GM23338 (cell line): ENCODE measurements at regions not wholly inside any gene's neighbourhood (a gene's known extent, or its start where the extent isn't known, plus 50 kb on each side); places are given as distances from the start of the nearest gene placed in this dataset.

Experiments used
- ATAC-seq: fragments of 200-7000 bp; cut with Tn5 transposase; 3 replicates; pipeline ENCODE4 v1.9.1; 2020
- DNase-seq: peaks from one replicate; pipeline ENCODE4 v3.0.0-alpha.2; 2015; ENCODE audit warnings: low spot score
- H2AFZ ChIP-seq: fragments of 200-600 bp; sonication (generic); 2 replicates; pipeline ENCODE4 v1.8.0; 2016; ENCODE audit warnings: antibody characterized with exemption, mild to moderate bottlenecking, moderate library complexity
- H3F3A ChIP-seq: fragments of 200-600 bp; sonication (generic); replicated peaks from 2 replicates; pipeline ENCODE4 v1.8.0; 2017; ENCODE audit warnings: antibody characterized with exemption, mixed run types, low read depth
- H3K27ac ChIP-seq: fragments of 200-600 bp; sonication (generic); 2 replicates; pipeline ENCODE4 v1.6.1; 2016; ENCODE audit warnings: low read depth
- H3K27me3 ChIP-seq: fragments of 200-600 bp; sonication (generic); 2 replicates; pipeline ENCODE4 v1.8.0; 2016; ENCODE audit warnings: mild to moderate bottlenecking, mixed run types, moderate library complexity; ENCODE audit not compliant: insufficient read depth
- H3K36me3 ChIP-seq: fragments of 200-600 bp; sonication (generic); 2 replicates; pipeline ENCODE4 v1.8.0; 2016; ENCODE audit warnings: mild to moderate bottlenecking; ENCODE audit not compliant: insufficient read depth
- H3K4me1 ChIP-seq: fragments of 200-600 bp; sonication (generic); 2 replicates; pipeline ENCODE4 v1.8.0; 2016; ENCODE audit warnings: mild to moderate bottlenecking, moderate library complexity; ENCODE audit not compliant: insufficient read depth
- H3K4me2 ChIP-seq: fragments of 200-600 bp; sonication (generic); 2 replicates; pipeline ENCODE4 v1.7.1; 2017; ENCODE audit warnings: mixed run types
- H3K4me3 ChIP-seq: fragments of 200-600 bp; sonication (generic); 2 replicates; pipeline ENCODE4 v1.6.1; 2016; ENCODE audit warnings: mixed run types
- H3K79me2 ChIP-seq: fragments of 200-600 bp; sonication (generic); replicated peaks from 2 replicates; pipeline ENCODE4 v1.8.0; 2017; ENCODE audit warnings: mild to moderate bottlenecking; ENCODE audit not compliant: insufficient read depth
- H3K9me2 ChIP-seq: fragments of 200-600 bp; sonication (generic); 2 replicates; pipeline ENCODE4 v1.8.0; 2017; ENCODE audit not compliant: insufficient read depth
- H4K20me1 ChIP-seq: fragments of 200-600 bp; sonication (generic); replicated peaks from 2 replicates; pipeline ENCODE4 v1.8.0; 2017; ENCODE audit warnings: mild to moderate bottlenecking; ENCODE audit not compliant: insufficient read depth
- H3K27ac Mint-ChIP-seq: 2 replicates; pipeline ENCODE4 v1.8.0; 2020; ENCODE audit warnings: inconsistent platforms, mild to moderate bottlenecking, moderate library complexity, mixed read lengths
- H3K27me3 Mint-ChIP-seq: 3 replicates; pipeline ENCODE4 v1.8.0; 2022; ENCODE audit warnings: low read depth, mild to moderate bottlenecking, moderate library complexity, mixed read lengths, inconsistent platforms; ENCODE audit not compliant: insufficient read depth, poor library complexity
- H3K36me3 Mint-ChIP-seq: 3 replicates; pipeline ENCODE4 v1.8.0; 2021; ENCODE audit warnings: low read depth, mild to moderate bottlenecking, inconsistent platforms, moderate library complexity, mixed read lengths
- H3K4me1 Mint-ChIP-seq: 3 replicates; pipeline ENCODE4 v1.8.0; 2020; ENCODE audit warnings: mild to moderate bottlenecking, inconsistent platforms, mixed read lengths
- H3K4me3 Mint-ChIP-seq: 3 replicates; pipeline ENCODE4 v1.8.0; 2021; ENCODE audit warnings: moderate library complexity, mild to moderate bottlenecking, inconsistent platforms, mixed read lengths
- H3K9me3 Mint-ChIP-seq: 3 replicates; pipeline ENCODE4 v1.8.0; 2020; ENCODE audit warnings: moderate library complexity, mild to moderate bottlenecking, inconsistent platforms, mixed read lengths
- CREB1 ChIP-seq: fragments of 250-450 bp; sonication (Bioruptor Pico); IDR thresholded peaks from 2 replicates; pipeline ENCODE4 v1.5.0; 2020; ENCODE audit warnings: low read depth, mild to moderate bottlenecking, moderate library complexity
- CTCF ChIP-seq, 2 experiments: fragments of 200-600 bp in 1 of 2; sonication (generic) in 1 of 2; conservative IDR thresholded peaks; 2 replicates each; pipeline versions ENCODE4 v1.5.1 to v1.6.1; 2016 to 2017; ENCODE audit warnings: antibody characterized with exemption in 2 of 2, low read depth in 2 of 2, mild to moderate bottlenecking in 2 of 2, moderate library complexity in 1 of 2
- ETS1 ChIP-seq: IDR thresholded peaks from 2 replicates; pipeline ENCODE4 v1.6.1; 2016; ENCODE audit warnings: antibody characterized with exemption
- EZH2 ChIP-seq: fragments of 200-600 bp; sonication (generic); IDR thresholded peaks from one replicate; pipeline ENCODE4 v1.8.0; 2017; ENCODE audit warnings: antibody characterized with exemption, mild to moderate bottlenecking, low read depth; ENCODE audit not compliant: unreplicated experiment
- EZH2phosphoT487 ChIP-seq: fragments of 200-600 bp; sonication (generic); IDR thresholded peaks from one replicate; pipeline ENCODE4 v1.8.1; 2018; ENCODE audit warnings: antibody characterized with exemption; ENCODE audit not compliant: unreplicated experiment
- JUNB ChIP-seq: IDR thresholded peaks from one replicate; pipeline ENCODE4 v1.6.1; 2016; ENCODE audit warnings: antibody characterized with exemption; ENCODE audit not compliant: unreplicated experiment
- NANOG ChIP-seq: IDR thresholded peaks from 2 replicates; pipeline ENCODE4 v1.6.1; 2016; ENCODE audit warnings: antibody characterized with exemption, borderline replicate concordance
- POLR2AphosphoS5 ChIP-seq: IDR thresholded peaks from 2 replicates; pipeline ENCODE4 v1.6.1; 2016; ENCODE audit warnings: antibody characterized with exemption, low read depth
- REST ChIP-seq: IDR thresholded peaks from one replicate; pipeline ENCODE4 v1.6.1; 2018; ENCODE audit warnings: antibody characterized with exemption; ENCODE audit not compliant: unreplicated experiment
- STAT1 ChIP-seq: IDR thresholded peaks from one replicate; pipeline ENCODE4 v1.6.1; 2016; ENCODE audit warnings: antibody characterized with exemption; ENCODE audit not compliant: unreplicated experiment
- ZNF114 ChIP-seq: fragments of 250-450 bp; sonication (Bioruptor Pico); IDR thresholded peaks from 2 replicates; pipeline ENCODE4 v1.5.0; 2020; ENCODE audit warnings: mild to moderate bottlenecking, moderate library complexity
- ZNF331 ChIP-seq: fragments of 250-450 bp; sonication (Bioruptor Pico); IDR thresholded peaks from 2 replicates; pipeline ENCODE4 v1.5.0; 2020; ENCODE audit warnings: low read depth, mild to moderate bottlenecking, moderate library complexity
- ZNF462 ChIP-seq: fragments of 250-450 bp; sonication (Bioruptor Pico); IDR thresholded peaks from 2 replicates; pipeline ENCODE4 v1.5.0; 2020; ENCODE audit warnings: mild to moderate bottlenecking, moderate library complexity

- TF ChIP-seq ZNF462 (CRISPR knock-in tag): no peak
- no peak for TF ChIP-seq CREB1 (CRISPR knock-in tag)
- no peak for TF ChIP-seq ZNF331 (CRISPR knock-in tag)
Measured at GRCh38 chr3:78153973-78154372, 1114.1 kb downstream of the ROBO2 start (continued).

- H3K9me2 ChIP-seq: peaks cover 12% of the 10 kb centered on the region; the same call in 1 of the 2 replicates
- no peak overlapping the region for H3K27ac ChIP-seq
- H4K20me1 ChIP-seq: no peaks in the 10 kb centered on the region
- Mint-ChIP-seq H3K36me3 (no peaks in the 10 kb centered on the region), H3K27me3 (peaks cover 2% of the 10 kb centered on the region), H3K4me3 (no peak overlapping the region), H3K9me3 (no peaks in the 10 kb centered on the region), H3K4me1 (no peaks in the 10 kb centered on the region), H3K27ac (no peak overlapping the region)
- no peak for DNase-seq
- no peak for ATAC-seq
- H3F3A ChIP-seq: no peaks in the 10 kb centered on the region
- H3K79me2 ChIP-seq: no peaks in the 10 kb centered on the region
- H3K27me3 ChIP-seq: no peaks in the 10 kb centered on the region
- H3K4me2 ChIP-seq: no peak overlapping the region
- H3K36me3 ChIP-seq: no peaks in the 10 kb centered on the region
- H3K4me1 ChIP-seq: no peaks in the 10 kb centered on the region
- H3K4me3 ChIP-seq: no peak overlapping the region
- no peak overlapping the region for H2AFZ ChIP-seq
- TF ChIP-seq POLR2AphosphoS5 (no peak), CREB1 (CRISPR knock-in tag) (no peak), ZNF114 (CRISPR knock-in tag) (no peak), REST (no peak), CTCF (conservative IDR thresholded peaks at IDR 0.05; ENCODE audit: low read depth in 2 of 2) (no peak), EZH2 (no peak), ETS1 (no peak), STAT1 (no peak), ZNF331 (CRISPR knock-in tag) (no peak), EZH2phosphoT487 (no peak), NANOG (no peak), JUNB (no peak)
Measured at GRCh38 chr3:78154521-78155186, 1114.8 kb downstream of the ROBO2 start.
